Psoas muscle (tissue), 7 donors: ENCODE measurements at regions not wholly inside any gene's neighbourhood (a gene's known extent, or its start where the extent isn't known, plus 50 kb on each side); places are given as distances from the start of the nearest gene placed in this dataset.

Experiments
- ATAC-seq, 4 donors: fragments of 200-7000 bp; cut with Tn5 transposase; one replicate each; pipeline ENCODE4 v1.9.1; 2020; ENCODE audit warnings: moderate library complexity in 3 of 4, mild to moderate bottlenecking in 2 of 4
- DNase-seq, 2 donors: peaks; one replicate each; pipeline ENCODE4 v3.0.0-alpha.2; 2020
- H3K27ac ChIP-seq: fragments of 200-600 bp; one replicate; pipeline ENCODE4 v1.8.0; 2022
- H3K27me3 ChIP-seq, 3 donors: fragments of 200-600 bp in 1 of 3; one replicate each; pipeline versions ENCODE4 v1.6.1 to v1.8.0; 2013 to 2022; ENCODE audit warnings: low read length in 2 of 3, mild to moderate bottlenecking in 2 of 3, moderate library complexity in 1 of 3; ENCODE audit not compliant: insufficient read depth in 3 of 3
- H3K36me3 ChIP-seq, 2 donors: fragments of 200-600 bp in 1 of 2; one replicate each; pipeline versions ENCODE4 v1.6.1 to v1.8.0; 2013 to 2022; ENCODE audit warnings: low read depth in 1 of 2, mild to moderate bottlenecking in 1 of 2, moderate library complexity in 1 of 2; ENCODE audit not compliant: insufficient read depth in 1 of 2
- H3K4me1 ChIP-seq: fragments of 200-600 bp; one replicate; pipeline ENCODE4 v1.8.0; 2022
- H3K4me3 ChIP-seq: fragments of 200-600 bp; one replicate; pipeline ENCODE4 v1.8.0; 2022; ENCODE audit warnings: mild to moderate bottlenecking
- H3K9me3 ChIP-seq: fragments of 200-600 bp; one replicate; pipeline ENCODE4 v1.8.0; 2022
- WGBS, 3 donors: extraction: QIAGEN DNeasy Blood & Tissue Kit; methylation state at CpG; one replicate each; pipeline versions ENCODE4 v1.1.6 to v1.1.7; 2013; 5-methylcytosine and 5-hydroxymethylcytosine counted together
- intact Hi-C, 2 donors: fragments of 100-400 bp; cut with DNase I; formaldehyde crosslinking; loops; one replicate each; pipeline versions ENCODE4 v1.11.0 to v1.14.2; 2022
- TF ChIP-seq, protein P1 (sequence below): fragments of 200-600 bp; IDR thresholded peaks from one replicate; pipeline ENCODE4 v1.8.0; 2022; ENCODE audit warnings: antibody characterized with exemption
- donor health status: healthy with polysubstance abuse.
- donor health status: DM: no; HTN: no; CAD: no; lungs with moderate emphysema.
- donor health status: Bipolar disorder and iron deficiency.
- donor health status: healthy.
- donor health status: DM: yes; HTN: yes; CAD: no.
- donor health status: DM: no; HTN: no; CAD: no.
- donor health status: DM: yes; HTN: yes; CAD: no.

- intact Hi-C loops, result loop anchor here in 1 of 2 donors (10.0 kb wide), 1 partner anchor 143 kb away; no protein-coding TSS in a partner anchor
- Histone ChIP-seq H3K27me3 (no peaks in the 10 kb centered on the region), H3K36me3 (no peaks in the 10 kb centered on the region), H3K9me3 (no peaks in the 10 kb centered on the region), H3K4me1 (peaks cover 15% of the 10 kb centered on the region), H3K4me3 (no peak overlapping the region), H3K27ac (peak overlapping the region; percentile 77)
- DNase-seq (no peak), ATAC-seq (no peak)
- TF ChIP-seq, protein P1, sequence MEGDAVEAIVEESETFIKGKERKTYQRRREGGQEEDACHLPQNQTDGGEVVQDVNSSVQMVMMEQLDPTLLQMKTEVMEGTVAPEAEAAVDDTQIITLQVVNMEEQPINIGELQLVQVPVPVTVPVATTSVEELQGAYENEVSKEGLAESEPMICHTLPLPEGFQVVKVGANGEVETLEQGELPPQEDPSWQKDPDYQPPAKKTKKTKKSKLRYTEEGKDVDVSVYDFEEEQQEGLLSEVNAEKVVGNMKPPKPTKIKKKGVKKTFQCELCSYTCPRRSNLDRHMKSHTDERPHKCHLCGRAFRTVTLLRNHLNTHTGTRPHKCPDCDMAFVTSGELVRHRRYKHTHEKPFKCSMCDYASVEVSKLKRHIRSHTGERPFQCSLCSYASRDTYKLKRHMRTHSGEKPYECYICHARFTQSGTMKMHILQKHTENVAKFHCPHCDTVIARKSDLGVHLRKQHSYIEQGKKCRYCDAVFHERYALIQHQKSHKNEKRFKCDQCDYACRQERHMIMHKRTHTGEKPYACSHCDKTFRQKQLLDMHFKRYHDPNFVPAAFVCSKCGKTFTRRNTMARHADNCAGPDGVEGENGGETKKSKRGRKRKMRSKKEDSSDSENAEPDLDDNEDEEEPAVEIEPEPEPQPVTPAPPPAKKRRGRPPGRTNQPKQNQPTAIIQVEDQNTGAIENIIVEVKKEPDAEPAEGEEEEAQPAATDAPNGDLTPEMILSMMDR, result no peak
- 88 to 95% (median 91%) methylated on average over 13 of the region's 13 CpGs for WGBS, 3 donors
Measured at GRCh38 chr7:4612237-4612636, 69.9 kb upstream of the FOXK1 start.

DNA sequence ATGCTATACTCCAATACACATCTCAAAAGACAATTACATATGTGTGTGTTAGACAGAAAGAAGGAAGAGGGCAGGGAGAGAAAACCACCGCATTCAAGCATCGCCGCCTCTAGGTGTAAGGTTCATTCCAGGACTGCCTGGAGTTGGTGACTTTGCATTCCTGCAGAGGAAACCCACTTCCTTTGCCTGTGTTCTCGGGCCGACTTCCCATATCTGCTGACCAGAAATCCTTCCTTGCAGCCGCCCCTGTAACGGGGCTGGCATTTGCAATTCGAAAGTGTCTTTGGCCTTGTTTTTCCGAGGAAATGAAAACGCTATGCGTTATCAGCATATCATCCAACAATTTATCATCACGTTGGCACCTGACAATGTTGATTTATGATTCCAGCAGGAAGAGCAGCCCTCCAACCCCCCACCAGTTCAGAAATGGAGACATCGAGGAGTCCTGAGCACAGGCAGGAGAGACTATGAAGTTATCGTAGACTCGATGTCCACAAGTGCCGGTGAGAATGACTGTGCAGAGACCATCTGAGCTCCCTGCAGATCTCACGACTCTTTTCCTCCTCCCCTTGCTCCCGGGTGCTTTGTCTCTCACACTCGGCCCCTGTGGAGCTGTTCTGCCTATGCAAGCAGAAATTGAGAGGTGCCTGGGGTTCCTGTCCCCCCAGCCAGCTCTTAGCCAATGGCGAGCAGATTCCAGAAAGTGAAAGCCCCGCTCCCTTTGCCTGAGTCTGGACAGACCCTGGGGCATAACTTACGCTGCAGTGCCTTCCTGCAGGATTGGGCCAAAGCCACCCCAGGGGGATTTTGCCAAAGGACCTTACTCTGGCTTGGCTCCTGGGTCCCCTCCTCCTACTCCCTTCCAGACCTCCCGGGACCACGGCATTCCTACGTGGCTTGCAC is 68.9 kb upstream of the FOXK1 start:
- ATAC-seq, result peak; percentile 44 to 57 (median 46)
- 9 to 27% (median 12%) methylated on average over 25 of the region's 25 CpGs for WGBS, 3 donors
- TF ChIP-seq, protein P1, result no peak
- intact Hi-C loops, result loop anchor here in 1 of 2 donors (10.0 kb wide), 1 partner anchor 142 kb away; no protein-coding TSS in a partner anchor
- Histone ChIP-seq H3K36me3 (no peaks in the 10 kb centered on the region), H3K4me1 (peaks cover 15% of the 10 kb centered on the region), H3K9me3 (no peaks in the 10 kb centered on the region), H3K4me3 (peak overlapping the region; percentile 56), H3K27ac (peak overlapping the region; percentile 77), H3K27me3 (no peaks in the 10 kb centered on the region)
- DNase-seq, result no peak

DNA sequence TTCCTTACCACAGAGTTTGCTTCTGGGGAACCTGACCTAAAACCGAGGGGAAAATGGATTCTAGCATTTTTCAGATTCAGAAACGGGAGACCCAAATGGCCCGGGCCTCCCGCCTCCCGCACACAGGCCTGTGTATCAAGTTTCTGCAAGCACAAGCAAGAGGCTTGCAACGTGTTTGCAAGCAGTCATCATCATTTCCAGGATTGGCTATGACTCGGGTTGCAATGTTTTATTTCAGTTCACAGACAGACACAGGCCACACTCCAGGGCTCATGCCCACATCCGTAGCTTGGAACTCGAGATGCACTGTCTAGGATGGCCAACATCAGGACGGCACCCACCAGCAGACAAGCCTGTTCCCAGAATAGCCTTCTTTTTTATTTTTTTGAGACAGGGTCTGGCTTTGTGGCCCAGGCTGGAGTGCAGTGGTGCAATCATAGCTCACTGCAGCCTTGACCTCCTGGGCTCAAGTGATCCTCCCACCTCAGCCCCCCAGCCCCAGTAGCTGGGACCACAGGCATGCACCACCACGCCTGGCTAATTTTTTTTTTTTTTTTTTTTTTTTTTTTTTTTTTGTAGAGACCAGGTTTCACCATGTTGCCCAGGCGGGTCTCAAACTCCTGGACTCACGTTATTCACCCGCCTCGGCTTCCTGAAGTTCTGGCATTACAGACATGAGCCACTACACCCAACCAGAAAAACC is 68.1 kb upstream of the FOXK1 start:
- DNase-seq (peak; percentile 37 to 70), ATAC-seq (peak; percentile 91 to 97 (median 94))
- intact Hi-C loops, result loop anchor here in 1 of 2 donors (10.0 kb wide), 1 partner anchor 141 kb away; no protein-coding TSS in a partner anchor

GRCh38 chr7:4616116-4616515 is 66.0 kb upstream of the FOXK1 start:
- no peaks in the 10 kb centered on the region for H3K36me3 ChIP-seq
- H3K9me3 ChIP-seq, result no peaks in the 10 kb centered on the region
- no peak overlapping the region for H3K27ac ChIP-seq
- TF ChIP-seq, protein P1, result no peak
- no peak for DNase-seq
- H3K27me3 ChIP-seq, result no peaks in the 10 kb centered on the region
- no peak overlapping the region for H3K4me3 ChIP-seq
- intact Hi-C loops, result loop anchor here in 1 of 2 donors (10.0 kb wide), 1 partner anchor 139 kb away; no protein-coding TSS in a partner anchor
- no peak for ATAC-seq
- WGBS, 3 donors, result 89 to 93% (median 92%) methylated on average over 5 of the region's 5 CpGs
- H3K4me1 ChIP-seq, result peaks cover 16% of the 10 kb centered on the region

More for the DNA sequence above, 68.1 kb upstream of the FOXK1 start:
- peak overlapping the region; percentile 77 for H3K27ac ChIP-seq
- no peaks in the 10 kb centered on the region for H3K36me3 ChIP-seq
- H3K27me3 ChIP-seq, result no peaks in the 10 kb centered on the region
- H3K9me3 ChIP-seq, result no peaks in the 10 kb centered on the region
- 28 to 36% (median 30%) methylated on average over 15 of the region's 15 CpGs for WGBS, 3 donors
- TF ChIP-seq, protein P1, result peak; percentile 4
- peak overlapping the region; percentile 56 for H3K4me3 ChIP-seq
- H3K4me1 ChIP-seq, result peaks cover 15% of the 10 kb centered on the region
